HS-5 (cell line): ENCODE measurements at regions not wholly inside any gene's neighbourhood (a gene's known extent, or its start where the extent isn't known, plus 50 kb on each side); places are given as distances from the start of the nearest gene placed in this dataset.
"Not testable (repeated sequence)": the region's sequence is repeated elsewhere in the genome, so short reads cannot be mapped to it uniquely, and the experiment has no call there.

Experiments
- DNase-seq: peaks from one replicate; pipeline ENCODE4 v3.0.0-alpha.2; 2012; ENCODE audit warnings: low read depth

DNA sequence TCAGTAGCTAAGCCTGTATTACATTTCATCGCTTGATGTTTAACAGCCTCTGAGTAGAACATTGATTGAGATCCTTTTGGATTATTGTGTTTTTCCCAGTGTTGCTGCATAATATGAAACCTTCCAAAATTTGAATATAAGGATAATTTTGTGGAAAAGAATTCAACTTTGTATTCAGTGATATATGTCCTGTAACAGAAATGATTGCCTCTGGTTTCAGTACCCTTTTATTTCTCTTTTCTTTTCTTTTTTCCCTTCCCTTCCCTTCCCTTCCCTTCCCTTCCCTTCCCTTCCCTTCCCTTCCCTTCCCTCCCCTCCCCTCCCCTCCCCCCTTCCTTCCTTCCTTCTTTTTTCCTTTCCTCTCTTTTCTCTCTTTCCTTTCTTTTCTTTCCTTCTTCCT lies 74.6 kb downstream of the UTRN start:
- DNase-seq: no peak

- no peak for DNase-seq
These were observed 75.3 kb downstream of the UTRN start for GRCh38 chr6:144360401-144360800.

DNA sequence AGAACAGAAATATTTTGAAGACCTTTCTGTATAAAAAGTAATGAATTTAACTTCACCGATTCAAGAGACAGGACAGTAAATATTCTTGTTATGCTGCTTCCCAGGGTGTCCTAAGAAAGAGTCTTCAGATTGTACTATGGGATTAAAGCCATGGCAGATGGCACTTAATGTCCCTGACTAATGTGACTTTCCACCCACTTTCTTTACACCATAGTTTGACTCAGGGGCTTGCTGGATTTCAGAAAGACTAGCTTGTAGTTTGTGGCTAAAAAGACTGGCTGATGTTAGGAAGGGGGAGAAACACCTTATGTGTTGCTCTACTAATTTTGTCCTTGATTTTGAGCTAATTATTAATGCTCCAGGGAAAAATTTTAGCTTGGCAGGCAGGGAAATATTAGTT lies 75.9 kb downstream of the UTRN start:
- DNase-seq: no peak

- DNase-seq: no peak
These were observed 77.2 kb downstream of the UTRN start for GRCh38 chr6:144362042-144363018.

DNA sequence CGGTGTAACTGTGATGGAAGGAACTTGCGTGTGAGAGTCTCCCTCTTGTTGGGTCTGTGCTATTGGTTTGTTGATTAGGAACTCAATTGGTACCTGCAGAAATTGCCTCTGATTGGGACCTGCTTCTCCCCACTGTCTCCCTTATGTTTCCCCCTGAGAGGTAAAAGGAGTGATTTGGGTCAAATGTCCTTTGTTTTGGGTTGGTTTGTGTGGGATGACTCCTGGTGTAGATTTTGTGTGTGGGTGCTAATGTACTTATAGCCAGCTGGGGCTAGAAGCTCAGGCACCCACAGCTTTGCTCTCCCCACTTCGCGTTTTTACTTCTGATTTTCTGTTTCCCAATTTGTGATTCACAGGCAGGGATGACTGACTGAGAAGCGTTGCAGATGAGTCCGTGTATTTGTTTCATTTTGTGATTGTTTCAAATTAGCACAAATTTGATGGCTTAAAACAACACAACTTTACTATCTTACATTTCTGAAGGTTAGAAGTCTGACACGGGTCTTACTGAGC lies 79.1 kb downstream of the UTRN start:
- no peak for DNase-seq

GRCh38 chr6:144364782-144365181 lies 79.6 kb downstream of the UTRN start:
- DNase-seq: no peak

DNA sequence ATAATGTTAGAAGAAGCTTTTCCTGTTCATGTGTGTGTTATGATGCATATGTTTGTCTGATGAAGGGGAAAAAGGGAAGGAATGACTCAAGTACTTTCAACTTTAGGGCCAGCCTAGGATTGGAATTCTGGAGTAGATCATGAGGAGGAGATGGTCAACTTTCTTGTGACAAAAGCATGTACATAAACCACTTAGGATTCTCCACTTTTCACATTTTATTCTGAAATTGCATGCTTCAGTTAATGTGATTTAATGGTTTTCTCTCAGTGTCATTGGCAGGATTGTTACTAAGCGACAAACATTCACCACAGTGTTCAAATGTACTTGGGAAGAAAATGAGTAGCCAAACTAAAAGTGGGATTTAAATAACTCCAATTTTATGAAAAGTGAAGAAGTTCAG lies 80.1 kb downstream of the UTRN start:
- DNase-seq: no peak

DNA sequence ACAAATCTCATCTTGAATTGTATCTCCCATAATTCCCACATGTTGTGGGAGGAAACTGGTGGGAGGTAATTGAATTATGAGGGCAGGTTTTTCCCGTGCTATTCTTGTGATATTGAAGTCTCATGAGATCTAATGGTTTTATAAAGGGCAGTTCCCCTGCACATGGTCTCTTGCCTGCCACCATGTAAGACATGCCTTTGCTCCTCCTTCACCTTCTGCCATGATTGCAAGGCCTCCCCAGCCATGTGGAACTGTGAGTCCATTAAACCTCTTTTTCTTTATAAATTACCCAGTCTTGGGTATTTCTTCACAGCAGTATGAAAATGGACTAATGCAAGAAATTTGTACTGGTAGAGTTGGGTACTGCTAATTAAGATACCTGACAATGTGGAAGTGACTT lies 84.6 kb downstream of the UTRN start:
- not testable (repeated sequence) for DNase-seq

- DNase-seq: no peak
These were observed 87.0 kb downstream of the UTRN start for GRCh38 chr6:144372116-144372515.

- no peak for DNase-seq
These were observed 87.8 kb downstream of the UTRN start for GRCh38 chr6:144372611-144373594.

DNA sequence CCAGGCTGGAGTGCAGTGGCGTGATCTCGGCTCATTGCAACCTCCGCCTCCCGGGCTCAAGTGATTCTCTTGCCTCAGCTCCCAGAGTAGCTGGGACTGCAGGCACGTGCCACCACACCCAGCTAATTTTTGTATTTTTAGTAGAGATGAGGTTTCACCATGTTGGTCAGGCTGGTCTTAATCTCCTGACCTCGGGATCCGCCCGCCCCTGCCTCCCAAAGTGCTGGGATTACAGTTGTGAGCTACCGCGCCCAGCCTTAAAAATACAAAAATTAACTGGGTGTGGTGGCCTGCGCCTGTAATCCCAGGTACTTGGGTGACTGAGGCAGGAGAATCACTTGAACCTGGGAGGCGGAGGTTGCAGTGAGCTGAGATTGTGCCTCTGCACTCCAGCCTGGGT lies 89.4 kb downstream of the UTRN start:
- not testable (repeated sequence) for DNase-seq

GRCh38 chr6:144377586-144378210 lies 92.6 kb downstream of the UTRN start:
- DNase-seq: no peak

DNA sequence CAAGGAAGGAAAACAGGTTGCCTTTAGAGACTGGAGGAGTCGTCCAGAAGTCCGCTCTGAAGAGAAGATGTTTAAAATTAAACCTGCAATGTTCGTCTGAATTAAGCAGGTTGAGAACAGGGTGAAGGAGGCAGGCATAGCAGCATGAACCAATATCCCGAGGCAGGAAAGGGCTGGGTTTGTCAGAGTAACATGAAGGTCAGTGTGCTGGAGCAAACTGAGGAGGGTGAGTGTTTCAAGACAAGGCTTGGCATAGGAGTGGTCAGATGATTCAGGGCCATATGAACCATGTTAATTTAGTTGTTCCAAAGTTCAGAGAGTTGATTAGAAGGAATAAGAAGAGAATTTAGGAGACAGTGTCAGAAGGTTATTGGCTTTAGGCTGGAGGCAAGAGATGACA lies 93.3 kb downstream of the UTRN start:
- no peak for DNase-seq

GRCh38 chr6:144379356-144379755 lies 94.2 kb downstream of the UTRN start:
- no peak for DNase-seq

- DNase-seq: not testable (repeated sequence)
These were observed 96.4 kb downstream of the UTRN start for GRCh38 chr6:144381499-144381898.

- no peak for DNase-seq
These were observed 98.2 kb downstream of the UTRN start for GRCh38 chr6:144383336-144383735.

- no peak for DNase-seq
These were observed 99.3 kb downstream of the UTRN start for GRCh38 chr6:144384427-144384826.

DNA sequence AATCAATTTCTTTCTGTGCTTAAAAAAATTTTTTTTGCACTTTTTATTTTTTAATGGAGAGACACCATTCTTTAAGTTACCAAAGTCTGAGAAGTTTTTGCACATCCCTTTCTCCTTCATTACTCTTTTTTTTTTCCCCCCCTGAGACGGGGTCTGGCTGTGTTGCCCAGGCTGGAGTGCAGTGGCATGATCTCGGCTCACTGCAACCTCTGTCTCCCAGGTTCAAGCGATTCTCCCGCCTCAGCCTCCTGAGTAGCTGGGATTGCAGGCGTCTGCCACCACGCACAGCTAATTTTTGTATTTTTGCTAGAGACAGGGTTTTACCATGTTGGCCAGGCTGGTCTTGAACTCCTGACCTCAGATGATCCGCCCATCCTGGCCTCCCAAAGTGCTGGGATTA lies 104.3 kb downstream of the UTRN start:
- DNase-seq: not testable (repeated sequence)

DNA sequence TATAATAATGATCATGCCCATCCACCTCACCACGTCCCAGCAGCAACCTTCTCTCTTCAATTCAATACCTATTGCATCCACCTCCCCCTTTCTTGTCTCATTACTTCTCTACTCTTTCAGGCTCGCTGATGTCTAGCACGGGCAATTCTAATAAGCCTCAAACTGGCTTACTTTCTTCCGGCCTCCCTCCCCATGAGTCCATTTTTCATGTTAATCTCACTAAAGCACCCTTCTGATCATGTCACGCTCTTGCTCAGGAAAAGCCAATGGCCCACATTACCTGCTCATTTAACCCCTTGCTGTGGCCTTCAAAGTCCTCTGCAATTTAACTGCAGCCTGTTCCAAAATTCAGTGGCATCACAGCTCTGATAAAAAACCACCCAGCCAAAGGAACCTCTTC lies 105.1 kb downstream of the UTRN start:
- no peak for DNase-seq

DNA sequence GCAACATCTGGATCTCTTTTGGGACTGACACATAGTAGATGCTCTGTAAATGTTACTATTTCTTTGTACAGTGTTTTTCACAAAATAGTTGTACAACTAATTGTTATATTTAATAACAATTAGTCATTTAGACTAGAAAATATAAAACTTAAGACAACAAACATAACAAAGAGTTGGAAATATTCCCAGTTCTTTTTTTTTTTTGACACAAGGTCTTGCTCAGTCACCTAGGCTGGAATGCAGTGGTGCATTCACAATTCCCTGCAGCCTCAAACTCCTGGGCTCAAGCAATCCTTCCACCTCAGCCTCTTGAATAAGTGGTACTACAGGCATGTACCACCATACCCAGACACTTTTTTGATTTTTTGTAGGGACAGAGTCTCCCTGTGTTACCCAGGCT lies 105.8 kb downstream of the UTRN start:
- DNase-seq: no peak

GRCh38 chr6:144392536-144392935 lies 107.4 kb downstream of the UTRN start:
- no peak for DNase-seq

GRCh38 chr6:144394210-144394609 lies 109.1 kb downstream of the UTRN start:
- DNase-seq: no peak
